ENCODE measurements at regions not wholly inside any gene's neighbourhood (a gene's known extent, or its start where the extent isn't known, plus 50 kb on each side); places are given as distances from the start of the nearest gene placed in this dataset.

DNA sequence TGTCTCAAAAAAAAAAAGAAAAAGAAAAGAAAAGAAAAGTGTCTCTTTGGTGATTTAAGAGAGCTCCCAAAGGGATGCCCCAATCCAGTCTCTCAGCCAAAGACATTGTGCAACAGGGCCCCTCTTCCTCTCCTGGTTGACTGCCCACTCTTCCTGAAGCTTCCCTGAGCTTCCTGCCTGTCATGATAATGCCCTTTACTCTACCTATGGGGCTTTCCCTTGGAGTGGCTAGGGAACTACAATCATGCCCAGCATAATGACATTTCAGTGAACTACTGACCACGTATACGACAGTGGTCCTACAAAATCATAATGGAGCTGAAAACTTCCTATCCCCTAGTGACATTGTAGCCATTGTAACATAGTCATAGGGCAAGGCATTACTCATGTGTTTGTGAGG is 118.0 kb downstream of the RASSF10 start:
- TF ChIP-seq, protein P1, sequence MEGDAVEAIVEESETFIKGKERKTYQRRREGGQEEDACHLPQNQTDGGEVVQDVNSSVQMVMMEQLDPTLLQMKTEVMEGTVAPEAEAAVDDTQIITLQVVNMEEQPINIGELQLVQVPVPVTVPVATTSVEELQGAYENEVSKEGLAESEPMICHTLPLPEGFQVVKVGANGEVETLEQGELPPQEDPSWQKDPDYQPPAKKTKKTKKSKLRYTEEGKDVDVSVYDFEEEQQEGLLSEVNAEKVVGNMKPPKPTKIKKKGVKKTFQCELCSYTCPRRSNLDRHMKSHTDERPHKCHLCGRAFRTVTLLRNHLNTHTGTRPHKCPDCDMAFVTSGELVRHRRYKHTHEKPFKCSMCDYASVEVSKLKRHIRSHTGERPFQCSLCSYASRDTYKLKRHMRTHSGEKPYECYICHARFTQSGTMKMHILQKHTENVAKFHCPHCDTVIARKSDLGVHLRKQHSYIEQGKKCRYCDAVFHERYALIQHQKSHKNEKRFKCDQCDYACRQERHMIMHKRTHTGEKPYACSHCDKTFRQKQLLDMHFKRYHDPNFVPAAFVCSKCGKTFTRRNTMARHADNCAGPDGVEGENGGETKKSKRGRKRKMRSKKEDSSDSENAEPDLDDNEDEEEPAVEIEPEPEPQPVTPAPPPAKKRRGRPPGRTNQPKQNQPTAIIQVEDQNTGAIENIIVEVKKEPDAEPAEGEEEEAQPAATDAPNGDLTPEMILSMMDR (IDR thresholded peaks at IDR 0.05) = no peak
- no peak for TF ChIP-seq SIN3A (IDR thresholded peaks at IDR 0.05; ENCODE audit: borderline replicate concordance, insufficient read depth, low read depth, low read length)
- no peak for TF ChIP-seq POLR2AphosphoS5 (IDR thresholded peaks at IDR 0.05; ENCODE audit: low read depth, low read length)
- TF ChIP-seq, protein P2, sequence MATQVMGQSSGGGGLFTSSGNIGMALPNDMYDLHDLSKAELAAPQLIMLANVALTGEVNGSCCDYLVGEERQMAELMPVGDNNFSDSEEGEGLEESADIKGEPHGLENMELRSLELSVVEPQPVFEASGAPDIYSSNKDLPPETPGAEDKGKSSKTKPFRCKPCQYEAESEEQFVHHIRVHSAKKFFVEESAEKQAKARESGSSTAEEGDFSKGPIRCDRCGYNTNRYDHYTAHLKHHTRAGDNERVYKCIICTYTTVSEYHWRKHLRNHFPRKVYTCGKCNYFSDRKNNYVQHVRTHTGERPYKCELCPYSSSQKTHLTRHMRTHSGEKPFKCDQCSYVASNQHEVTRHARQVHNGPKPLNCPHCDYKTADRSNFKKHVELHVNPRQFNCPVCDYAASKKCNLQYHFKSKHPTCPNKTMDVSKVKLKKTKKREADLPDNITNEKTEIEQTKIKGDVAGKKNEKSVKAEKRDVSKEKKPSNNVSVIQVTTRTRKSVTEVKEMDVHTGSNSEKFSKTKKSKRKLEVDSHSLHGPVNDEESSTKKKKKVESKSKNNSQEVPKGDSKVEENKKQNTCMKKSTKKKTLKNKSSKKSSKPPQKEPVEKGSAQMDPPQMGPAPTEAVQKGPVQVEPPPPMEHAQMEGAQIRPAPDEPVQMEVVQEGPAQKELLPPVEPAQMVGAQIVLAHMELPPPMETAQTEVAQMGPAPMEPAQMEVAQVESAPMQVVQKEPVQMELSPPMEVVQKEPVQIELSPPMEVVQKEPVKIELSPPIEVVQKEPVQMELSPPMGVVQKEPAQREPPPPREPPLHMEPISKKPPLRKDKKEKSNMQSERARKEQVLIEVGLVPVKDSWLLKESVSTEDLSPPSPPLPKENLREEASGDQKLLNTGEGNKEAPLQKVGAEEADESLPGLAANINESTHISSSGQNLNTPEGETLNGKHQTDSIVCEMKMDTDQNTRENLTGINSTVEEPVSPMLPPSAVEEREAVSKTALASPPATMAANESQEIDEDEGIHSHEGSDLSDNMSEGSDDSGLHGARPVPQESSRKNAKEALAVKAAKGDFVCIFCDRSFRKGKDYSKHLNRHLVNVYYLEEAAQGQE (IDR thresholded peaks at IDR 0.05; ENCODE audit: insufficient read depth in 1 of 2, low read depth in 2 of 2, low read length in 1 of 2) = no peak

Measured in Panc1 (cell line).